IMR-90 (cell line): ENCODE measurements at regions not wholly inside any gene's neighbourhood (a gene's known extent, or its start where the extent isn't known, plus 50 kb on each side); places are given as distances from the start of the nearest gene placed in this dataset.

Experiments
- ATAC-seq: fragments of 200-7000 bp; cut with Tn5 transposase; 2 replicates; pipeline ENCODE4 v1.9.1; 2020; ENCODE audit warnings: low read depth, mild to moderate bottlenecking, moderate library complexity
- BruUV-seq: library from RNA; stranded (reverse); fragments of 400-500 nt; replicated peaks from 2 replicates; lab custom pipeline; 2021; lab: Mats Ljungman, UMichigan
- CTCF ChIA-PET: fragments of 300-600 bp; formaldehyde crosslinking; extraction: SDS; loops from one replicate; lab custom pipeline; 2021; ENCODE audit warnings: antibody characterized with exemption; lab: Yijun Ruan, JAX
- POLR2A ChIA-PET: fragments of 300-600 bp; sonication (Branson Sonifier 250); formaldehyde crosslinking; loops from one replicate; lab custom pipeline; 2022; ENCODE audit warnings: antibody characterized with exemption; ENCODE audit not compliant: unreplicated experiment; lab: Charles Lee
- DNase-seq: peaks from one replicate; pipeline ENCODE4 v3.0.0; 2013
- H2AFZ ChIP-seq: replicated peaks from 2 replicates; pipeline ENCODE3; 2013; ENCODE audit warnings: low read length, mild to moderate bottlenecking; ENCODE audit not compliant: poor library complexity
- H2AK5ac ChIP-seq: 2 replicates; pipeline ENCODE4 v1.6.1; 2013; ENCODE audit warnings: low read depth, low read length, inconsistent platforms
- H2AK9ac ChIP-seq: replicated peaks from 2 replicates; pipeline ENCODE3; 2013; ENCODE audit warnings: mild to moderate bottlenecking, low read depth, low read length, moderate library complexity; ENCODE audit not compliant: poor library complexity
- H2BK120ac ChIP-seq: 2 replicates; pipeline ENCODE4 v1.6.1; 2013; ENCODE audit warnings: low read depth, low read length, inconsistent platforms
- H2BK15ac ChIP-seq: 3 replicates; pipeline ENCODE4 v1.6.1; 2013; ENCODE audit warnings: low read depth, low read length, inconsistent platforms
- H2BK20ac ChIP-seq: 2 replicates; pipeline ENCODE4 v1.6.1; 2013; ENCODE audit warnings: low read depth, mild to moderate bottlenecking, inconsistent platforms, low read length, moderate library complexity
- H2BK5ac ChIP-seq: 2 replicates; pipeline ENCODE4 v1.6.1; 2013; ENCODE audit warnings: mild to moderate bottlenecking, low read depth, low read length, inconsistent platforms; ENCODE audit not compliant: poor library complexity, severe bottlenecking
- H3K14ac ChIP-seq: replicated peaks from 2 replicates; pipeline ENCODE4 v1.6.1; 2013; ENCODE audit warnings: low read depth, low read length, inconsistent platforms
- H3K18ac ChIP-seq: 2 replicates; pipeline ENCODE4 v1.6.1; 2013; ENCODE audit warnings: low read depth, low read length, control low read depth
- H3K23ac ChIP-seq: 2 replicates; pipeline ENCODE4 v1.6.1; 2013; ENCODE audit warnings: low read depth, low read length, inconsistent platforms
- H3K27ac ChIP-seq: 2 replicates; pipeline ENCODE4 v1.5.1; 2013; ENCODE audit warnings: mild to moderate bottlenecking, control low read depth, low read length; ENCODE audit not compliant: insufficient read depth
- H3K27me3 ChIP-seq: 2 replicates; pipeline ENCODE4 v1.6.1; 2013; ENCODE audit warnings: low read length; ENCODE audit not compliant: control insufficient read depth, insufficient read depth
- H3K36me3 ChIP-seq: 2 replicates; pipeline ENCODE4 v1.6.1; 2013; ENCODE audit warnings: low read length, mixed read lengths; ENCODE audit not compliant: control insufficient read depth, insufficient read depth
- H3K4ac ChIP-seq: 2 replicates; pipeline ENCODE4 v1.6.1; 2013; ENCODE audit warnings: low read depth, low read length, inconsistent platforms
- H3K4me1 ChIP-seq: 2 replicates; pipeline ENCODE4 v1.6.1; 2013; ENCODE audit warnings: low read length, mixed read lengths; ENCODE audit not compliant: control insufficient read depth, insufficient read depth
- H3K4me2 ChIP-seq: 2 replicates; pipeline ENCODE4 v1.6.1; 2013; ENCODE audit warnings: low read depth, mild to moderate bottlenecking, control low read depth, low read length, moderate library complexity
- H3K4me3 ChIP-seq: 2 replicates; pipeline ENCODE4 v1.5.1; 2013; ENCODE audit warnings: low read depth, mild to moderate bottlenecking, control low read depth, low read length, moderate library complexity; ENCODE audit not compliant: insufficient read depth
- H3K56ac ChIP-seq: 2 replicates; pipeline ENCODE4 v1.6.1; 2013; ENCODE audit warnings: low read length, inconsistent platforms; ENCODE audit not compliant: insufficient read depth; ENCODE audit errors: extremely low read depth
- H3K79me1 ChIP-seq, 2 experiments: 2 replicates each; pipeline ENCODE4 v1.6.1; 2013; ENCODE audit warnings: low read length in 2 of 2, inconsistent platforms in 1 of 2, low read depth in 1 of 2
- H3K9ac ChIP-seq: 2 replicates; pipeline ENCODE4 v1.6.1; 2013; ENCODE audit warnings: low read depth, low read length, control low read depth
- H3K9me1 ChIP-seq: 2 replicates; pipeline ENCODE4 v1.6.1; 2013; ENCODE audit warnings: low read length, inconsistent platforms; ENCODE audit not compliant: insufficient read depth
- H3K9me3 ChIP-seq: 2 replicates; pipeline ENCODE4 v1.6.1; 2013; ENCODE audit warnings: low read length; ENCODE audit not compliant: control insufficient read depth, insufficient read depth
- H4K20me1 ChIP-seq: 2 replicates; pipeline ENCODE4 v1.6.1; 2013; ENCODE audit warnings: low read length, inconsistent platforms; ENCODE audit not compliant: insufficient read depth
- H4K5ac ChIP-seq: 2 replicates; pipeline ENCODE4 v1.6.1; 2013; ENCODE audit warnings: mild to moderate bottlenecking, low read depth, low read length, control low read depth
- H4K8ac ChIP-seq, 2 experiments: 2 replicates each; pipeline ENCODE4 v1.6.1; 2013; ENCODE audit warnings: low read depth in 2 of 2, low read length in 2 of 2, control low read depth in 1 of 2, inconsistent platforms in 1 of 2
- H4K91ac ChIP-seq: 2 replicates; pipeline ENCODE4 v1.6.1; 2013; ENCODE audit warnings: low read depth, low read length, inconsistent platforms; ENCODE audit not compliant: insufficient read depth
- BHLHE40 ChIP-seq: fragments of 150-350 bp; IDR thresholded peaks from 2 replicates; pipeline ENCODE4 v1.6.1; 2016; ENCODE audit warnings: mild to moderate bottlenecking, low read depth, low read length
- CEBPB ChIP-seq: IDR thresholded peaks from 2 replicates; pipeline ENCODE4 v1.6.1; 2012; ENCODE audit warnings: low read depth, low read length, improper control_type of control experiment
- CHD1 ChIP-seq: IDR thresholded peaks from 2 replicates; pipeline ENCODE4 v1.6.1; 2012; ENCODE audit warnings: low read depth, low read length, improper control_type of control experiment
- CTCF ChIP-seq: conservative IDR thresholded peaks from 2 replicates; pipeline ENCODE4 v1.5.1; 2012; ENCODE audit warnings: mild to moderate bottlenecking, low read depth, low read length, improper control_type of control experiment
- ELK1 ChIP-seq: fragments of 150-350 bp; IDR thresholded peaks from 2 replicates; pipeline ENCODE4 v1.6.1; 2016; ENCODE audit warnings: low read depth, mild to moderate bottlenecking, low read length, moderate library complexity, borderline replicate concordance
- FOS ChIP-seq: fragments of 150-350 bp; IDR thresholded peaks from 2 replicates; pipeline ENCODE4 v1.6.1; 2016; ENCODE audit warnings: low read depth, low read length
- MAFK ChIP-seq: IDR thresholded peaks from 2 replicates; pipeline ENCODE4 v1.6.1; 2012; ENCODE audit warnings: low read depth, low read length, improper control_type of control experiment
- MAZ ChIP-seq: IDR thresholded peaks from 2 replicates; pipeline ENCODE4 v1.6.1; 2012; ENCODE audit warnings: low read depth, mild to moderate bottlenecking, low read length, improper control_type of control experiment, moderate library complexity, borderline replicate concordance
- MXI1 ChIP-seq: IDR thresholded peaks from 2 replicates; pipeline ENCODE4 v1.6.1; 2012; ENCODE audit warnings: low read depth, mild to moderate bottlenecking, low read length, moderate library complexity, borderline replicate concordance
- NFE2L2 ChIP-seq: fragments of 150-350 bp; IDR thresholded peaks from 2 replicates; pipeline ENCODE4 v1.6.1; 2016; ENCODE audit warnings: low read depth, mild to moderate bottlenecking, low read length
- POLR2A ChIP-seq: IDR thresholded peaks from 2 replicates; pipeline ENCODE4 v1.6.1; 2012; ENCODE audit warnings: mild to moderate bottlenecking, low read depth, low read length
- RAD21 ChIP-seq: IDR thresholded peaks from 2 replicates; pipeline ENCODE4 v1.6.1; 2012; ENCODE audit warnings: low read length, improper control_type of control experiment
- RCOR1 ChIP-seq: IDR thresholded peaks from 2 replicates; pipeline ENCODE4 v1.6.1; 2012; ENCODE audit warnings: mild to moderate bottlenecking, low read length, improper control_type of control experiment; ENCODE audit not compliant: insufficient replicate concordance
- RFX5 ChIP-seq: IDR thresholded peaks from 2 replicates; pipeline ENCODE4 v1.8.0; 2012; ENCODE audit warnings: low read depth, mild to moderate bottlenecking, low read length, moderate library complexity
- SMC3 ChIP-seq: fragments of 150-350 bp; IDR thresholded peaks from 2 replicates; pipeline ENCODE4 v1.6.1; 2016; ENCODE audit warnings: low read depth, mild to moderate bottlenecking, antibody characterized with exemption, low read length, moderate library complexity
- USF2 ChIP-seq: fragments of 150-350 bp; IDR thresholded peaks from 2 replicates; pipeline ENCODE4 v1.6.1; 2017; ENCODE audit warnings: mild to moderate bottlenecking, antibody characterized with exemption, low read length, low read depth
- dilution Hi-C: fragments of 300-500 bp; cut with HindIII; formaldehyde crosslinking; loops from one replicate; pipeline ENCODE4 v1.14.3; 2018; ENCODE audit warnings: low sequenced_read_pairs; ENCODE audit not compliant: unreplicated experiment
- in situ Hi-C: fragments of 300-500 bp; cut with MboI; formaldehyde crosslinking; loops from 3 replicates; pipeline ENCODE4 v1.14.3; 2019; ENCODE audit warnings: low sequenced_read_pairs, inconsistent platforms, mixed read lengths
- intact Hi-C: fragments of 100-400 bp; cut with micrococcal nuclease; formaldehyde crosslinking; loops from 2 replicates; pipeline ENCODE4 v1.10.0; 2022

DNA sequence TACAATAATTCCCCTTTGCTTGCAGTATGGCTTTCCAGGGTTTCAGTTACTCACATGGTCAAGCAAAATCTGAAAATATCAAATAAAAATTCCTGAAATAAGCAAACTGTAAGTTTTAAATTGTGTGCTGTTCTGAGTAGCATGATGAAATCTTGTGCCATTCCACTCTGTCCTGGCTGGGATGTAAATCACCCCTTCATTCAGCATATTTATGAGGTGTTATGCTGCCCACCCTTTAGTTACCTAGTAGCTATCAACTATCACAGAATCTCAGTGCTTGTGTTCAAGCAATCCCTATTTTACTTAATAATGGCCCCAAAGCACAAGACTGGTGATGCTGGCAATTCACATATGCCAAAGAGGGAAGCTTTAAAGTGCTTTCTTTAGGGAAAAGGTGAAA lies 867.7 kb upstream of the NRXN1 start:
- BruUV-seq: no TSS peak
- no peak for TF ChIP-seq RAD21
- no peak for TF ChIP-seq MAZ
- TF ChIP-seq POLR2A: no peak
- TF ChIP-seq SMC3: no peak
- no peak for TF ChIP-seq BHLHE40
- no peak for TF ChIP-seq MAFK
- no peak for TF ChIP-seq USF2
- no peak for TF ChIP-seq NFE2L2
- no peak for TF ChIP-seq MXI1
- no peak for TF ChIP-seq CEBPB
- TF ChIP-seq CHD1: no peak
- TF ChIP-seq ELK1: no peak
- no peak for TF ChIP-seq RCOR1
- no peak for TF ChIP-seq FOS
- TF ChIP-seq CTCF: no peak
- TF ChIP-seq RFX5: no peak
- H2AK9ac ChIP-seq: no peak overlapping the region
- H2BK5ac ChIP-seq: no peak overlapping the region
- H2BK120ac ChIP-seq: no peak overlapping the region
- no peak overlapping the region for H4K5ac ChIP-seq
- ChIA-PET CTCF (no interaction called here), POLR2A (no interaction called here)
- no peak overlapping the region for H3K4me2 ChIP-seq
- H3K23ac ChIP-seq: no peak overlapping the region
- DNase-seq (no peak), ATAC-seq (no peak)
- no peak overlapping the region for H3K56ac ChIP-seq
- H3K18ac ChIP-seq: no peak overlapping the region
- in situ Hi-C loops: no loop called here
- dilution Hi-C loops: no loop called here
- H3K79me1 ChIP-seq: no peaks in the 10 kb centered on the region
- H3K14ac ChIP-seq: no peak overlapping the region
- H4K8ac ChIP-seq: no peak overlapping the region
- no peaks in the 10 kb centered on the region for H3K4me1 ChIP-seq
- H3K36me3 ChIP-seq: no peaks in the 10 kb centered on the region
- no peaks in the 10 kb centered on the region for H3K9me1 ChIP-seq
- no peaks in the 10 kb centered on the region for H4K20me1 ChIP-seq
- H2AFZ ChIP-seq: no peak overlapping the region
- H2BK20ac ChIP-seq: no peak overlapping the region
- no peak overlapping the region for H3K9ac ChIP-seq
- no peak overlapping the region for H2BK15ac ChIP-seq
- no peak overlapping the region for H3K4me3 ChIP-seq
- H3K27me3 ChIP-seq: no peaks in the 10 kb centered on the region
- no peak overlapping the region for H4K91ac ChIP-seq
- H3K4ac ChIP-seq: no peak overlapping the region
- no peak overlapping the region for H3K27ac ChIP-seq
- H2AK5ac ChIP-seq: no peak overlapping the region
- intact Hi-C loops: no loop called here
- H3K9me3 ChIP-seq: no peaks in the 10 kb centered on the region
